ENCODE measurements at regions not wholly inside any gene's neighbourhood (a gene's known extent, or its start where the extent isn't known, plus 50 kb on each side); places are given as distances from the start of the nearest gene placed in this dataset.
"Not testable (repeated sequence)": the region's sequence is repeated elsewhere in the genome, so short reads cannot be mapped to it uniquely, and the experiment has no call there.

DNA sequence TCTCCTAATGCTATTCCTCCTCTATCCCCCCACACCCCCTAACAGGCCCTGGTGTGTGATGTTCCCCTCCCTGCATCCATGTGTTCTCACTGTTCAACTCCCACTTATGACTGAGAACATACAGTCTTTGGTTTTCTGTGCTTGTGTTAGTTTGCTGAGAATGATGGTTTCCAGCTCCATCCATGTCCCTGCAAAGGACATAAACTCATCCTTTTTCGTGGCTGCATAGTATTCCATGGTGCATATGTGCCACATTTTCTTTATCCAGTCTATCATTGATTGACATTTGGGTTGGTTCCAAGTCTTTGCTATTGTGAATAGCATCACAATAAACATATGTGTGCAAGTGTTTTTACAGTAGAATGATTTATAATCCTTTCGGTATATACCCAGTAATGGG is 870.0 kb upstream of the SLC39A10 start:
- H3K9ac ChIP-seq (ENCODE audit: low read length); POLR2A ChIA-PET; H3K27me3 ChIP-seq (ENCODE audit: insufficient read depth, low read length); H3K79me2 ChIP-seq (ENCODE audit: insufficient read depth, low read length); RAD21 ChIA-PET (ENCODE audit: low non-redundant PET in 1 of 2, low total read pairs in 2 of 2, uncharacterized antibody in 2 of 2, unreplicated experiment in 2 of 2); H3K4me3 ChIP-seq (replicated peaks in 1 of 2; ENCODE audit: low read depth in 1 of 2, low read length in 2 of 2); H2AFZ ChIP-seq (ENCODE audit: low read depth, low read length, poor library complexity, severe bottlenecking); H4K20me1 ChIP-seq (ENCODE audit: insufficient read depth); H3K4me1 ChIP-seq (ENCODE audit: control insufficient read depth in 1 of 2, insufficient read depth in 2 of 2, low read length in 2 of 2); CTCF ChIA-PET; H3K27ac ChIP-seq (ENCODE audit: low read depth, low read length); DNase-seq (ENCODE audit: low read depth, low spot score); H3K4me2 ChIP-seq (ENCODE audit: low read length); ATAC-seq; H3K9me3 ChIP-seq (ENCODE audit: control insufficient read depth in 1 of 2, insufficient read depth in 1 of 2, low read depth in 1 of 2, low read length in 2 of 2); intact Hi-C loops (cut with micrococcal nuclease); H3K9me2 ChIP-seq (ENCODE audit: insufficient read depth); H3K36me3 ChIP-seq (ENCODE audit: control insufficient read depth in 1 of 2, insufficient read depth in 2 of 2, low read length in 2 of 2); BruUV-seq (replicated peaks): not testable (repeated sequence)

GRCh38 chr2:194771394-194771793 is 885.6 kb upstream of the SLC39A10 start:
- ATAC-seq; POLR2A ChIA-PET; H3K27ac ChIP-seq (ENCODE audit: low read depth, low read length); H3K4me2 ChIP-seq (ENCODE audit: low read length); RAD21 ChIA-PET (ENCODE audit: low non-redundant PET in 1 of 2, low total read pairs in 2 of 2, uncharacterized antibody in 2 of 2, unreplicated experiment in 2 of 2); DNase-seq (ENCODE audit: low read depth, low spot score); intact Hi-C loops (cut with micrococcal nuclease); H3K27me3 ChIP-seq (ENCODE audit: insufficient read depth, low read length); H3K4me1 ChIP-seq (ENCODE audit: control insufficient read depth in 1 of 2, insufficient read depth in 2 of 2, low read length in 2 of 2); H3K79me2 ChIP-seq (ENCODE audit: insufficient read depth, low read length); H3K9me2 ChIP-seq (ENCODE audit: insufficient read depth); H2AFZ ChIP-seq (ENCODE audit: low read depth, low read length, poor library complexity, severe bottlenecking); H3K4me3 ChIP-seq (replicated peaks in 1 of 2; ENCODE audit: low read depth in 1 of 2, low read length in 2 of 2); H3K9me3 ChIP-seq (ENCODE audit: control insufficient read depth in 1 of 2, insufficient read depth in 1 of 2, low read depth in 1 of 2, low read length in 2 of 2); H3K9ac ChIP-seq (ENCODE audit: low read length); CTCF ChIA-PET; BruUV-seq (replicated peaks); H4K20me1 ChIP-seq (ENCODE audit: insufficient read depth); H3K36me3 ChIP-seq (ENCODE audit: control insufficient read depth in 1 of 2, insufficient read depth in 2 of 2, low read length in 2 of 2): not testable (repeated sequence)

GRCh38 chr2:194769030-194769429 is 888.0 kb upstream of the SLC39A10 start:
- Histone ChIP-seq H3K36me3 (ENCODE audit: control insufficient read depth in 1 of 2, insufficient read depth in 2 of 2, low read length in 2 of 2) (no peaks in the 10 kb centered on the region), H3K4me2 (ENCODE audit: low read length) (no peak overlapping the region), H2AFZ (ENCODE audit: low read depth, low read length, poor library complexity, severe bottlenecking) (no peak overlapping the region), H3K4me3 (replicated peaks in 1 of 2; ENCODE audit: low read depth in 1 of 2, low read length in 2 of 2) (no peak overlapping the region), H3K4me1 (ENCODE audit: control insufficient read depth in 1 of 2, insufficient read depth in 2 of 2, low read length in 2 of 2) (no peaks in the 10 kb centered on the region), H3K27ac (ENCODE audit: low read depth, low read length) (no peak overlapping the region), H3K27me3 (ENCODE audit: insufficient read depth, low read length) (no peaks in the 10 kb centered on the region), H3K9ac (ENCODE audit: low read length) (no peak overlapping the region), H3K9me3 (ENCODE audit: control insufficient read depth in 1 of 2, insufficient read depth in 1 of 2, low read depth in 1 of 2, low read length in 2 of 2) (no peaks in the 10 kb centered on the region), H3K79me2 (ENCODE audit: insufficient read depth, low read length) (no peaks in the 10 kb centered on the region), H3K9me2 (ENCODE audit: insufficient read depth) (no peaks in the 10 kb centered on the region), H4K20me1 (ENCODE audit: insufficient read depth) (no peaks in the 10 kb centered on the region; the same call in 1 of the 2 replicates)
- no peak for DNase-seq (ENCODE audit: low read depth, low spot score)
- CTCF ChIA-PET: no interaction called here
- ATAC-seq: no peak
- POLR2A ChIA-PET: no interaction called here
- no TSS peak for BruUV-seq (replicated peaks)
- TF ChIP-seq ZNF274 (IDR thresholded peaks at IDR 0.05; ENCODE audit: low read depth, low read length): no peak
- no peak for TF ChIP-seq SIN3A (IDR thresholded peaks at IDR 0.05; ENCODE audit: low read depth)
- TF ChIP-seq YY1 (IDR thresholded peaks at IDR 0.05; ENCODE audit: extremely low read depth, insufficient replicate concordance, low read depth, low read length): no peak
- no peak for TF ChIP-seq ELF1 (IDR thresholded peaks at IDR 0.05; ENCODE audit: borderline replicate concordance, low read depth)
- no peak for TF ChIP-seq ZFX (IDR thresholded peaks at IDR 0.05)
- intact Hi-C loops (cut with micrococcal nuclease): no loop called here
- RAD21 ChIA-PET (ENCODE audit: low non-redundant PET in 1 of 2, low total read pairs in 2 of 2, uncharacterized antibody in 2 of 2, unreplicated experiment in 2 of 2): no interaction called here

All from HCT116 (cell line).